Vagina (tissue), 2 donors: ENCODE measurements at regions not wholly inside any gene's neighbourhood (a gene's known extent, or its start where the extent isn't known, plus 50 kb on each side); places are given as distances from the start of the nearest gene placed in this dataset.

Experiments used
- CTCF ChIP-seq, 3 experiments: fragments of 450-650 bp in 2 of 3; fragments of 200-600 bp in 1 of 3; sonication (generic) in 1 of 3; IDR thresholded peaks; one replicate each; pipeline ENCODE4 v1.5.1; 2017 to 2019; ENCODE audit warnings: antibody characterized with exemption in 3 of 3, mild to moderate bottlenecking in 2 of 3, moderate library complexity in 2 of 3
- POLR2A ChIP-seq, 2 donors: fragments of 450-650 bp; IDR thresholded peaks; one replicate each; pipeline ENCODE4 v1.6.1; 2017; ENCODE audit warnings: antibody characterized with exemption in 2 of 2, mild to moderate bottlenecking in 2 of 2, moderate library complexity in 2 of 2
- POLR2AphosphoS5 ChIP-seq, 2 donors: sonication (generic); formaldehyde crosslinking; IDR thresholded peaks; one replicate each; pipeline ENCODE4 v1.9.0; 2017; ENCODE audit warnings: antibody characterized with exemption in 2 of 2, mild to moderate bottlenecking in 2 of 2, low read depth in 1 of 2; ENCODE audit not compliant: insufficient read depth in 1 of 2

GRCh38 chr4:54999003-54999402 is 126.4 kb downstream of the KDR start:
- TF ChIP-seq CTCF (IDR thresholded peaks at IDR 0.05) (peak in 2 of 3 experiments; percentile 28 to 36), POLR2AphosphoS5 (IDR thresholded peaks at IDR 0.05; ENCODE audit: insufficient read depth in 1 of 2, low read depth in 1 of 2) (no peak), POLR2A (IDR thresholded peaks at IDR 0.05) (no peak)
